ENCODE measurements at regions not wholly inside any gene's neighbourhood (a gene's known extent, or its start where the extent isn't known, plus 50 kb on each side); places are given as distances from the start of the nearest gene placed in this dataset.

GRCh38 chr9:74245866-74246497 lies 251.2 kb upstream of the RORB start:
- H3K4me3 Mint-ChIP-seq, result peak overlapping the region; percentile 42
- peaks cover 17% of the 10 kb centered on the region for H3K4me1 Mint-ChIP-seq (ENCODE audit: low read depth)
- H3K27me3 Mint-ChIP-seq (ENCODE audit: low read depth), result no peaks in the 10 kb centered on the region
- peaks cover 21% of the 10 kb centered on the region for H3K36me3 Mint-ChIP-seq (ENCODE audit: low read depth)
- peaks cover 51% of the 10 kb centered on the region for H3K9me3 Mint-ChIP-seq
- peak overlapping the region; percentile 94 for H3K27ac Mint-ChIP-seq

DNA sequence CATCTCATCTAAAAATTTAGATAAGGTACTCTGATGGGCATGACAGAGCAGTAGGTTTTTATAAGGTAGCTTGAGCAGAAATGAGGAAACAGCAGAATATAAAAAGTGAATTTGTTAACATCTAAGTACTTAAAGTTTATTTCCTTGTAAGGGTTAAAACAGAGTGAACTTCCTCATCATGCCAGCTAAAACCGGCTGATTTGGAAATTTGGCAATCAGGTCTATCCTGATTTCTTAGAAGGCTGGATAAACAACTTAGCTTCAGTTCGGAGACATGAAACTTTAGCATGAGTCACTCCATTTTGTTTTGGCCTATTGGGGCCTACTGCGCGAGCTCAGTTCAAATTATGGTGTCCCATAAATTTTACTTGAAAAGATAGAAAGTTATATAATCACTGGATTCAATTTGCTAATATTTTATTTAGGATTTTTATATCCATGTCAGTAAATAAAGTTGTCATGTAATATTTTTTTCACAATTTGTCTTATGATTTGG lies 241.6 kb upstream of the RORB start:
- H3K9me3 Mint-ChIP-seq, result no peaks in the 10 kb centered on the region
- H3K4me3 Mint-ChIP-seq, result no peak overlapping the region
- no peak overlapping the region for H3K27ac Mint-ChIP-seq
- H3K36me3 Mint-ChIP-seq (ENCODE audit: low read depth), result no peaks in the 10 kb centered on the region
- no peaks in the 10 kb centered on the region for H3K4me1 Mint-ChIP-seq (ENCODE audit: low read depth)
- no peaks in the 10 kb centered on the region for H3K27me3 Mint-ChIP-seq (ENCODE audit: low read depth)

- Mint-ChIP-seq H3K4me3 (no peak overlapping the region), H3K9me3 (no peaks in the 10 kb centered on the region), H3K36me3 (ENCODE audit: low read depth) (peaks cover 3% of the 10 kb centered on the region), H3K4me1 (ENCODE audit: low read depth) (peaks cover 22% of the 10 kb centered on the region), H3K27ac (no peak overlapping the region), H3K27me3 (ENCODE audit: low read depth) (no peaks in the 10 kb centered on the region)
These were observed 221.1 kb upstream of the RORB start for GRCh38 chr9:74275872-74276508.

DNA sequence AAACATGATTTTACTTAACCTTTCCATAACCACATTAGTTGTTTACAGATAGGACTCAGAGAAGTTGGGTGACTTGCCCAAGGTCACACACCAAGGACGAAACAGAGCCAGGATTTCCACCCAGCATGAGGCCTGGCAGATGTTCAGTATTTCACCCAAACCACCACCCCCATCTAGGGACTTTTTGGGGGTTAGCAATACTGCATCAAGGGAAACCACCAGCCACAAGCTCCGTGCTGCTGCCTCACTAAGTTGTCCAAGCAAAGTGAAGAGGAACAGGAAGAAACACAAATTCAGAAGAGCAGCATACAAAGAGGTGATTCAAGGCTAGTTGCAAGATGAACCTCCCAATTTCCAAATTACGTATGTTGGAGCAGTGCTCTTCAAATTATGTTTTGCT lies 219.6 kb upstream of the RORB start:
- Mint-ChIP-seq H3K4me1 (ENCODE audit: low read depth) (peaks cover 23% of the 10 kb centered on the region), H3K4me3 (peak overlapping the region; percentile 16), H3K9me3 (no peaks in the 10 kb centered on the region), H3K36me3 (ENCODE audit: low read depth) (peaks cover 3% of the 10 kb centered on the region), H3K27ac (peak overlapping the region; percentile 67), H3K27me3 (ENCODE audit: low read depth) (no peaks in the 10 kb centered on the region)

- H3K4me3 Mint-ChIP-seq, result no peak overlapping the region
- H3K36me3 Mint-ChIP-seq (ENCODE audit: low read depth), result no peaks in the 10 kb centered on the region
- H3K9me3 Mint-ChIP-seq, result no peaks in the 10 kb centered on the region
- peaks cover 8% of the 10 kb centered on the region for H3K27me3 Mint-ChIP-seq (ENCODE audit: low read depth)
- no peak overlapping the region for H3K27ac Mint-ChIP-seq
- H3K4me1 Mint-ChIP-seq (ENCODE audit: low read depth), result peaks cover 24% of the 10 kb centered on the region
These were observed 215.5 kb upstream of the RORB start for GRCh38 chr9:74281674-74282073.

DNA sequence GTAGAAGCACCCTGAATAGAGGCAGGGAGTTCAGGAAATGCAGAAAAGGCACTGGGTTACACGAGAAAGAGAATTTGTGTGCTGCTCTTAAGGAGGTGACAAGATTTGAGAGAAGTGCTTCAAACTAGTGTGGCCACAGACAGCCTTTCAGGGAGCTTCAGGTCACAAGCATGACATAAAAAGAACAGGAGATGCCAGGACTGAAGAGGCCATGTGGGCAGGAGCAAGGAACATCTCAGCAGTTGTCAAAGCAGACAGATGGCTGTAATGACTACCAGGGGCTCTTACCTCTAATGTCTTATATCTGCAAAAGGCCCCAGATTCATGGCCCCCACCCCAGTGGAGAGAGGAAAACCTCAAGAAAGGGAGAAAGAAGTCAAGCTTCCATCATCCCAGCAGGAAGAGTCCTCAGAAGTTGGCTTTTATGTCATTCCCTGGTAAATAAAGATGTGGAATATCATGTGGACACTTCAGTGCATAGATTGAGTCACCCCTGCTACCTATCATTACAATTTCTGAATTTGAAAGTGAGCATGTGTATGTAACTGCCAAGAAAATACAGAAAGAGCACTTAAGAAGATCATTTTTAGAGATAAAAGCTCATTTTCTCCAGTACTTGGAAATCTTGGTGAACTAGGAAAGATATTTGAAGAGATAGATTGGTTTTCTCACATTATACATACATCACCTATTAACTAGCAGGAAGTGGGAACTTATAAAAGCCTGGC lies 214.4 kb upstream of the RORB start:
- Mint-ChIP-seq H3K27me3 (ENCODE audit: low read depth) (peaks cover 17% of the 10 kb centered on the region), H3K4me3 (no peak overlapping the region), H3K36me3 (ENCODE audit: low read depth) (no peaks in the 10 kb centered on the region), H3K9me3 (peaks cover 4% of the 10 kb centered on the region), H3K4me1 (ENCODE audit: low read depth) (peaks cover 15% of the 10 kb centered on the region), H3K27ac (peak overlapping the region; percentile 57)

GRCh38 chr9:74284581-74285450 lies 212.3 kb upstream of the RORB start:
- H3K9me3 Mint-ChIP-seq, result peaks cover 4% of the 10 kb centered on the region
- no peaks in the 10 kb centered on the region for H3K36me3 Mint-ChIP-seq (ENCODE audit: low read depth)
- peaks cover 7% of the 10 kb centered on the region for H3K4me1 Mint-ChIP-seq (ENCODE audit: low read depth)
- peaks cover 22% of the 10 kb centered on the region for H3K27me3 Mint-ChIP-seq (ENCODE audit: low read depth)
- no peak overlapping the region for H3K4me3 Mint-ChIP-seq
- no peak overlapping the region for H3K27ac Mint-ChIP-seq

GRCh38 chr9:74293479-74293878 lies 203.7 kb upstream of the RORB start:
- no peaks in the 10 kb centered on the region for H3K36me3 Mint-ChIP-seq (ENCODE audit: low read depth)
- no peak overlapping the region for H3K27ac Mint-ChIP-seq
- peaks cover 2% of the 10 kb centered on the region for H3K27me3 Mint-ChIP-seq (ENCODE audit: low read depth)
- H3K9me3 Mint-ChIP-seq, result no peaks in the 10 kb centered on the region
- H3K4me1 Mint-ChIP-seq (ENCODE audit: low read depth), result no peaks in the 10 kb centered on the region
- no peak overlapping the region for H3K4me3 Mint-ChIP-seq

- Mint-ChIP-seq H3K4me3 (no peak overlapping the region), H3K27me3 (ENCODE audit: low read depth) (peaks cover 5% of the 10 kb centered on the region), H3K27ac (no peak overlapping the region), H3K36me3 (ENCODE audit: low read depth) (no peaks in the 10 kb centered on the region), H3K9me3 (no peaks in the 10 kb centered on the region), H3K4me1 (ENCODE audit: low read depth) (no peaks in the 10 kb centered on the region)
These were observed 193.2 kb upstream of the RORB start for GRCh38 chr9:74303945-74304344.

DNA sequence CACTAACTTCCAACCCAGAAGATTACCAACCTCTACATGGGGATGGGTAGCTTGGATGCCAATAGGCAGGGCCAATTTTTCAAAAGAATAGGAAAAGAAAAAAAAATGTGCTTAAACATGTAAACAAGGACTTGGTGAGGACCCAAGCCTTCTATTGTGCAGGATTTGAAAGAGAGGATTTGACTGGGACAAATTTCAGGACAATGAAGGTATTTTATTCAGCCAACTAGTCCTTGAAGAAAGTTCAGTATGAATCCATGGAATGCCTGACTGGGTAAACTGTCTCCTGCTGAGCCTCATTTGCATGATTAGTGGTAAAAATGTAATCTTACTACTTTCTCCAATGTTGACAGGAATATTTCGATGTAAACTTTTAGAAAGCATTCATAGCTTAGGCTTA lies 192.5 kb upstream of the RORB start:
- Mint-ChIP-seq H3K36me3 (ENCODE audit: low read depth) (no peaks in the 10 kb centered on the region), H3K27ac (no peak overlapping the region), H3K4me3 (no peak overlapping the region), H3K4me1 (ENCODE audit: low read depth) (no peaks in the 10 kb centered on the region), H3K9me3 (no peaks in the 10 kb centered on the region), H3K27me3 (ENCODE audit: low read depth) (peaks cover 8% of the 10 kb centered on the region)

DNA sequence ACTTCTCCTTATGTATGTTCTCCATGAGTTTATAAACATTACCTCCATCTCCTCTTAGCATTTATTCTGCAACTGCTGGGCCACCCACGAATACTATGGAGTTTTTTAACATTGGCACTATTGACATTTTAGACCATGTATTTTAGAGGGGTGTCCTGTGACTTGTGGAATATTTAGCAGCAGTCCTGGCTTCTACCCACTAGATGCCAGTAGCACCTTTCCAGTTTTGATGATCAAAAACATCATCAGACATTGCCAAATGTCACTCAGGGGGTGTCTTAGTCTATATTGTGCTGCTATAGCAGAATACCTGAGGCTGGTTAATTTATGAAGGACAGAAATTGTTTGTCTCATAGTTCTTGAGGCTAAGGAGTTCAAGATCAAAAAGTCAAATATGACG lies 187.5 kb upstream of the RORB start:
- Mint-ChIP-seq H3K4me3 (no peak overlapping the region), H3K27ac (no peak overlapping the region), H3K4me1 (ENCODE audit: low read depth) (no peaks in the 10 kb centered on the region), H3K36me3 (ENCODE audit: low read depth) (no peaks in the 10 kb centered on the region), H3K27me3 (ENCODE audit: low read depth) (peaks cover 12% of the 10 kb centered on the region), H3K9me3 (no peaks in the 10 kb centered on the region)

DNA sequence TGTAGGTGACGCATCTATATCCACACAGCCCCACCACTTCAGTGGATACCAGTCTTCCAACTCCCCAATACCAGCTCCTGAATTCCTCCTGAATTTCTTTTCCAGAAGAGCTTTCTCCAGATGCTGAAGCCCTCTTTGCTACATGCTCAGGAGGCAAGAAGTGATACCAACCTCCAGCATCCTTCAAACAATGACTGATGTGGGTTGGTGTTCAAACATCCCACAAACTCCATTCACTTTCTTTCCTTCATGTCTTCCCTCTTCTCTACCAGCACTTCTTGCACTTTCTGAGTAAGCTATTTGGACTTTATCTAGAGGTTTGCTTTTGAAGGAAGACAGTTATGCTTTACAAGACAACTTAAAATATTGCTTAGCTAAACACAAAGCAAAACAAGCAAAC lies 179.9 kb upstream of the RORB start:
- Mint-ChIP-seq H3K4me3 (no peak overlapping the region), H3K27ac (no peak overlapping the region), H3K36me3 (ENCODE audit: low read depth) (no peaks in the 10 kb centered on the region), H3K4me1 (ENCODE audit: low read depth) (peaks cover 3% of the 10 kb centered on the region), H3K27me3 (ENCODE audit: low read depth) (peaks cover 14% of the 10 kb centered on the region), H3K9me3 (peaks cover 13% of the 10 kb centered on the region)

GRCh38 chr9:74321396-74321795 lies 175.7 kb upstream of the RORB start:
- H3K4me3 Mint-ChIP-seq, result no peak overlapping the region
- H3K36me3 Mint-ChIP-seq (ENCODE audit: low read depth), result peaks cover 2% of the 10 kb centered on the region
- H3K27me3 Mint-ChIP-seq (ENCODE audit: low read depth), result peaks cover 8% of the 10 kb centered on the region
- H3K9me3 Mint-ChIP-seq, result peaks cover 13% of the 10 kb centered on the region
- H3K27ac Mint-ChIP-seq, result no peak overlapping the region
- peaks cover 12% of the 10 kb centered on the region for H3K4me1 Mint-ChIP-seq (ENCODE audit: low read depth)

- Mint-ChIP-seq H3K27ac (peak overlapping the region; percentile 82), H3K9me3 (peaks cover 13% of the 10 kb centered on the region), H3K4me3 (peak overlapping the region; percentile 82), H3K4me1 (ENCODE audit: low read depth) (peaks cover 9% of the 10 kb centered on the region), H3K27me3 (ENCODE audit: low read depth) (peaks cover 7% of the 10 kb centered on the region), H3K36me3 (ENCODE audit: low read depth) (peaks cover 2% of the 10 kb centered on the region)
These were observed 174.3 kb upstream of the RORB start for GRCh38 chr9:74322661-74323314.

Measured in T-helper 1 cell treated with Interleukin-12 subunit alpha and Interleukin-12 subunit beta and Interleukin-4 antibody, amounts not matched to agents 30 μg/mL and 1 μg/mL, for 36 hours (primary cell).